NOMO-1 (cell line): ENCODE measurements at regions not wholly inside any gene's neighbourhood (a gene's known extent, or its start where the extent isn't known, plus 50 kb on each side); places are given as distances from the start of the nearest gene placed in this dataset.

Source experiments
- DNase-seq, 2 experiments: peaks; one replicate each; lab custom pipeline; 2025; ENCODE audit not compliant: unreplicated experiment in 2 of 2; lab: John Stamatoyannopoulos, UW

DNA sequence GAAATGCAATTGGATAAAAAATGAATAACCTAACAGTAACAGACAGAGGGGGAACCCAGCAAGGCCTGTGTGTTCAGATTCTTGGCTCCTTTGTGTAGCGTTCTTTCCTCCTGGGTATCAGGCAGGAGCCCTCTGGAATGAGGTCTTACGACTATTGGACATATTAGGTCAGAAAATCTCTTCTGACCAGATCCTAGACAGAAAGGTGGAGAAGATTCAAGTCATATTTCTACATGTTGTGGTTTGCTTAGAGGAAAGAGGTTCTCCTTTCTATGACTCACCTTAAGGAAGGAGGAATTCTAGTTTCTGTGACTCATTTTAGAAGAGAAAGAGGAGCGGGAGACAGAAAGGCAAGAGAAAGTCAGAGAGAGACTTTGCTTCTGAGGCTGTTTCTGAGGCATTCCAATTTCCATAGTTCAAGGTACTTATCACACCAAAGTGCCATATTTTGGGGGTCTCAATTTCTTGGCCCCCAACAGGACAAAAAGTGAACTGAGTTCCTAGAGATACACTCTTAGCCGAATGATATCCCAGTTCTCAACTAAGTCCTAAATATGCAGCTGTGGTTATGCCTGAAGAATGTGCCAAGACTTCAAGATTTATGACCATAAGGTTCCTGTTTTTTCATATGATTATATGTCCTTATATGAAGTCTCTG is 618.6 kb downstream of the ZEB2 start:
- DNase-seq: peak; percentile 45 to 78

DNA sequence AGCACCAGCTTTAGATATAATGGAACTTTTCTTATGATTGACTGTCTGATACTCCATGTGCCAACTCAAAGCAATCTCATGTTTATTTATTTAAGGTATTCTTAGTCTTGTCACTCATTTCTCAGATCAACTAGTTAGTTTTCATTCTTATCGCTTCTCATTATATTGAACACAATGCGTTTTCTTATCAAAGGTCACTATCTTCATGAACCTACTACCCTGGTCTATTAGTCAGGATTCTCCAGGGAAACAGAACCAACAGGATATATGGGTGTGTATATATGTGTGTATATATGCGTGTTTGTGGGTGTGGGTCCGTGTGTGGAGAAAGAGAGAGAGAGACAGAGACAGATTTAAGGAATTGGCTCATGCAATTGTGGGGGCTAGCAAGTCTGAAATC is 619.9 kb downstream of the ZEB2 start:
- no peak for DNase-seq

DNA sequence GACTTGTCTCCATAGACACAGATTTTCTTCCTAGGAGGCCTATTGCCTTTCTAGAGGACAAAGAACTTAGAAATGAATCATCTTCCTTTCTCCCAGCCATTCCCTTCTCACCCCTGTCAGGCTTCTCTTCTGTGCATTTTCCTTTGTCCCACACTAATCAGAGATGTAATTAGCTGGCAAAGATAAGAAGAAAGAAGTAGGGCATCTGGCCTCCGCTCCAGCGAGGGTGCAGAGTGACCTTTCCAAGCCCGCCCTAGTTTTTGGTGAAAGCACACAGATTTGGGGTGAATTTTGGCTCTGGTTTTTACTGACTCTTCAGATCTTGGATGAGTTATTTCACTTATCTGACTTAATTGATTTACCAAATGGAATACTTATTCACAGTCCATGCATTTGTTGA is 626.5 kb downstream of the ZEB2 start:
- DNase-seq: no peak

DNA sequence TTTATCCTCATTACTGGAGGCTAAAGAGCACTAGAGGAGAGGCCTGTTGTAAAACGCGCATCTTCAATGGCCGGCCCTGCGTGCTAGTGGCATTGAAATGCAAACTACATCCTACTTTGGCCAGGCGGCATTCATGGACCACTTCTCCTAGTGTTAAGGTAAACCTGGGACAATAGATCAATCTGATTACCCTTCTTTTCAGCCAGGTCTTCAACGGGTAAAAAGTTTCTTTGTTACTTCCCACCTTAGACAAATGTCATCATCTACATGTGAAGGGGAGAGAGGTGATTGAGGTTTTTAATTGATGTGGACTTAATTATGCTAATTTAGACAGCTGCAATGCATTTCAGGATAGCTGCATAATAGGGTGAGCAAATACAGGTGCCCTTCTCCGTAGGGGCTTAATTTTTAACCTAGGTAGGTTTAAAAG is 628.0 kb downstream of the ZEB2 start:
- no peak for DNase-seq

DNA sequence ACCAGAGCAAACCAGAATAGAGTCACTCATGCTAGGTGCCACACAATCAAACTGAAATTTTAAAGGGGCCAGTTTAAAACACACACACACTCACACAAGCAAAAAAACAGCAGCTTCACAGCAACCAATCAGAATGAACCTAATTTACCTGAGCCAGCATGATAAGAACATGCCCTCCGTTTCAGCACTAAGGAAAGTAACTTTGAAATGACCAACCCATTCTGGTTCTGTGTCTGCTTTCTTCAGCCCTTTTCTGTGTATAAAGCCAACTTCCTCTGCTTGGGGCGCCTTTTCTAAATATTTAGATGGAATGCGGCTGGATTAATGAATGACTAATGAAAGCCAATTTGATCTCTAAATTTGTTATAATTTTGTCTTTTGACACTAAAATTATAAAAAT is 629.1 kb downstream of the ZEB2 start:
- DNase-seq: no peak

DNA sequence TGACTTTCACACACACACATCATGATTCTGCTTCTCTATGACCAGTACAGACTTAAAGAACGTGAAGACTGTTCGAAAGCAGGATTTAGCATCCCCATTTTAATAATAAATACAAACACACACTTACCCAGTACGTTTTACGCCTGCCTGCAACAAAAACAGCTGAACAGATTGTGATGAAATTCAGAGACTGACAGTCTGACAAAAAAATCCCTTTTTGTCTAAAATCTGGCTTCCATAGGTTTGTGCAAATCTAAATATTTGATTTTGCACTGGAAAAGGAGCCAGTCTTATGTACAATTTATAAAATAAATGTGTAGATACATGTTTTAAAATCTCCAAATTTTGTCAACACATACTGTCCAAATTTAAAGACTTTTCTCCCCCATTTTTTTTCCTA is 630.7 kb downstream of the ZEB2 start:
- no peak for DNase-seq

DNA sequence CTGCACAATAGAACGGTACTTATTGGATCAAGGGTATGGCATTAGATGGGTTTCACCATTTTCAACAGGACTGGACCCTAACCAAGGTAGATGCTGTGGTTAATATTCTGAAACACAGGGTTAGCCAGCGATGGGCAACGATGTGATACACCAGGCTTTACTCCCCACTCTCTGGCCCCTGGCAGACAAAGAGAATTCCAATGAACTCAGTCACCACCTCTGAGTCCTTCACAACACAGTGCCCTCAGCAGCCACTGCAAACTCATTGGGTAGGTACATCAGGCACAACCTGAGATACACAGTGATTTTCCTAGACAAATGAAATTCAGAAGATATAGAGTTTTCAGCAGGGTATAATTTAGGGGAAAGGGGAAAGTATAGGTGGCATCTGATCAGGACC is 634.5 kb downstream of the ZEB2 start:
- no peak for DNase-seq

DNA sequence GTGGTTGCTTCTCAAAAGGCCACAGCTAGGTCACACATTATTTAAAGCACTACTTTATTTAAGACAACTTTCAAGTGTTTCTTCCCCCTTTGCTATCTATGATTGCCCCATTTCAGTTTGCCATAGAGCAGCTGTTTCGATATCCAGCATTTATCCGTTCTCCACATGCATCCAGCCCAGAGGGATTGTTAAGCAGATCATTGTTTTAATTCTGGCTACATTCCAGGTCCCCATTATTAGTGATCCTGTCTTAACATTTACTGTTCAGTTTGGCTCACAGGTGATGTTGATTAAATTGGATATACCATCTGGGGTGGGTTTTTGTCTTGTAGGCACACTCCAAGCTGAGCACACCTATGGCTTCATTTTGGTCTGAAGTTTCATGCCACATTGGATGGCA is 638.7 kb downstream of the ZEB2 start:
- DNase-seq: no peak

DNA sequence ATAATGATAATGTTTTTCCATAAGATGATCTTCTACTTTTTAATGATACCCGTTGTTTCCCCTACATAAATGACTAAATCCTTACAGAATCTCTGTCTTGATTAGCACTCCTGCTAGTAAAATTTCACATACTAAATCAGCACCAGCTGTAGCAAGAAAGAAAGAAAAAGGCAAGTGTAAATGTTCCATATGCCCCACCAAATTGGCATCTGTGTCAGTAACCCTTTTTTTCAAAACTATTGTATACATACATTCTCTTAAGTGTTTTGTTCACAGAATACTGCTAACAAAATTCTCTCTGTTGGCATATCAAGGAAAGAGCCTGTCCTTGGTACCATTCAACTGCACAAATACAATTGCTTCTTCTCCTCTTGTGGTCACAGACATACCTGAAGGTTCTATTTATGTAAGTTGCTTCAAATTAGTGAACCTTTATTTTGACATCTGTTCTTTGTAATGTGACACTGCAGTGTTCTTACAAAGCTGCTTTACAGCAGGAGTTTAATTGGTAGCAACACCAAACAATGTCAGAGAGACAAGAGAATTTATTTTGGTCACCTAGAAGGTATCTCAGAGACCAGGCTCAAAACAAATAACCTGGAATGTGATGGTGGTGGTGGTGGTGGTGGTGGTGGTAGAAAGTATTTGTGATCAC is 641.9 kb downstream of the ZEB2 start:
- no peak for DNase-seq

DNA sequence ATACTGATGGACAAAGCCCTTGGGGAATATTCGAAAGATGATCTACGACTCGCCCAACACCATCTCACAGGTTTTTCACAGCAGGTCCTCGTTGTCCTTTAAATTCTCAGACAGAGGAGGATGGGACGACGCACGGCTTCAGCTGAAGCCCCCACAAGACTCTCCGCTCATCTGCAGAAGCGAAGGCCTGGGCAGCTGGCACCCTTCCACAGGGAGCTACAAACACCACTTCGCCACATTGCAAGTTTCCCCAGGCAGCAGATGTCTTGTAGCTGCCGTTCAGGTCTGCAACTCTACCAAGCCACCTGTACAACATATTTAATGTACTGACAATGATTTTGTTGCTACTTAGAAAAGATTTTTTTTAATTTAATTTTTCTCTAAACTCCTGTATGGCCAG is 642.9 kb downstream of the ZEB2 start:
- no peak for DNase-seq

DNA sequence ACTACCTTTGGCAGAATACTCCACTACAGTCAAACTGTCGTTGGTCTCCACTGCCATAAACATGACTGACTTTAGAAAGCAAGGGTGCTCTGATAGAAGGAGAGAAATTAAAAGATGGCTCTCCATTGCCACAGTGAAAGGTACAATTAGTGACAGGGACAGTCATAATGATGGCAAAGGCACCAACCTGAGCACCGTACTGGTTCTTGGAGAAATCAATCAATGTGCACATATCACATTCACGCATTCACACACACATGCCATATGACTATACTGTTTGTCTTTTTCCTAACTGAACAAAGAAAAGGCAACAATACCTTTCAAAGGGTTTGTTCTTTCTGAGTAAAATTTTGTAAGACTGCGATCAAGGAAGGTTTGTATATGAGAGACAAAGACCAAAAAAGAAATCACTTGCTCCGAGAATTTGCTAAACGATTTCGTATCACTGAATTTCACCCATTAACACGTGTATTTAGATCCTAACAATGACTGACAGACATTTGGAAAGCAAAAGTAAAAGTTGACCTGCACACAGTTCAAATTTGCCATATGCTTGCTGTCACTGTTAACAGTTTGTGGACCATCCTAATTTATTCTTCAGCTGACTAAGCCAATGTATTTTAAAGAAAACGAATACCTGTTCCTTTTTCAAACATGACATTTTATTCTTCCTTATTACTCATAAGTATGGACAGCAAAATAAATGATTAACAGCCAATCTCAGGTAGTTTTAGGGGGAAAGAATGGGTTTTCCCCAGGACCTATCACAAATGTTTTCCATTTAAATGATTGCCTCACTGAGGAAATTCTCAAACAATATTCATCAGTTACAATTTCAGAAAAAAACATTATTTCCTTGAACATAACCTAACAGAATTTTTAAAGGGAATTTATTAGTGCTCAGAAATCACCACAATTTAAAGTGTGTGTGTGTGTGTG is 644.4 kb downstream of the ZEB2 start:
- no peak for DNase-seq

DNA sequence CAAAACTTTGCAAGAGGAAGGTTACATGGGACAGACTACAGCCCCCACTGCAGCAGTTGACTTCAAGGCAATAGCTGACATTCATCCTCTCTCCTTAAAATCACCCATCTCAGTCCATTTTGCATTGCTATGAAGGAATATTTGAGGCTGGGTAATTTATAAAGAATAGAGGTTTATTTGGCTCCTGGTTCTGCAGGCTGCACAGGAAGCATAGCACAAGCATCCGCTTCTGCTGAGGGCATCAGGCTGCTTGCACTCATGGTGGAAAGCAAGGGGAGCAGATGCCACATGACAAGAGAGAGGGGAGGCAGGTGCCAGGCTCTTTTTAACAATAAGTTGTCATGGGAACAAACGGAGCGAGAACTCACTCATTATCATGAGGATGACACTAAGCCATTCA is 646.0 kb downstream of the ZEB2 start:
- no peak for DNase-seq

DNA sequence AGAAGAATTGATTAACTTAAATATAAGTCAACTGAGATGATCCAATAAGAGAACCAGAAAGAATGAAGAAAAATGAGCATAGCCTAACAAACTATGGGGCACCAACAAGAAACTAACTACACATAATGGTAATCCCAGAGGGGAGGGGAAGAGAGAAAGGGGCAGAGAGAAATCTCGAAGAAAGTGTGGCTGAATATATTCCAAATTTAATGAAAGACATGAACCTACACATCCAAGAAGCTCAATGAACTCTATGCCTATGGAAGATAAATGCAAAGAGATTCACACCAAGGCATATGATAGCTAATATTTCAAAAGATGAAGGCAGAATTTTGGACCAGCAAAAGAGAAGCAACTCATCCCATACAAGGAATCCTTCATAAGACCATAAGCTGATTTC is 649.2 kb downstream of the ZEB2 start:
- DNase-seq: no peak

DNA sequence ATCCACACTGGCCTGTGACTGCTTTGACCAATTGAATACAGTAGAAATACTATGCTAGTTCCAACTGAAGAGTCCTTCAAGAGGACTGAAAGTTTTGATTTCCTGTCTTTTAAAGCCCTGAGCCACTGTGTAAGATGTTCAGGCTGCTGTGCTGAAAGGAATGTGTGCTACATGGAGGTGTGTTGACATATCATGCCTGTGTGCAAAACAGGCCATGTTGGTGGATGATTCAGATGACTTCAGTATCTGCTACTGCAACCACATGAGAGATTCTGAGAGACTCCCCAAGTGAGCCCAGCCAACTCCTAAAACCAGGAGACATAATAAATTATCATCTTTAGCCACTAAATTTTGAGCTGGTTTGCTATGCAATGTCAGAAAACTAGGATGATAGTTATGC is 662.9 kb downstream of the ZEB2 start:
- DNase-seq: no peak

DNA sequence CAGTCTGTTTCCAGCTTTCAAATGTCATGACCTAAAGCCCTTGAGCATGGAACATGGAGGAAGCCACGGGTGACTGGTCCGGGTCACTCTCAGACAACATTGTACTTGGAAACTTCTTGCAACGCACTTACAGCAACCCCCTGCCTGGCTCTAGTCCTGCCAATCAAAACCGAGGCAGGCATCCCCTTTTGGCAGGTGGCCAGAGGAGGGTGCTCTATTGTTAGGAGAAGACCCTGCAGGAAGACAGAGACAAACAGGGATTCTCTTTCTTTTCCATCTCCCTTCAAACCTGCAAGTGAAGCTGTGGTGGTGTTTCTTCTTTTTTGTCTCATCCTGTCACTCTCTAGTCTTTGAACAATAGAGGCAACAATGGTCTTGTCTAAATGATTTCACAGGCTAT is 667.2 kb downstream of the ZEB2 start:
- no peak for DNase-seq

DNA sequence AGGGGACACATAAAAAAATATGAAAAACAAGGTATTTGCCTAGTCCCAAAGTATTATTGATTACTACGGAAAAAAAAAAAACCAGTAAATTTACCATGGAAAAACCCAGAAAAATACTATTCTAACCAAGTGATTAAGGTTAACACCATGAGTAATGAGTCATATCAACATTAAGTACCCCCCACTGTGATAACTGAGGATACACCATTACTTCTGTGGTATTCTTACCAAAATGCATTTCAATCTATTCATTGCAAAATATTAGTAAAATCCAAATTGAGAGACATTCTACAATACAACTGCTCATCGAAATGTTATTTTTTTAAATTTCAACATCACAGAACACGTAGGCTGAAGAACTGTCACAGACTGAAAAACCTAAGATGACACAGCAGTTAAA is 669.8 kb downstream of the ZEB2 start:
- no peak for DNase-seq

DNA sequence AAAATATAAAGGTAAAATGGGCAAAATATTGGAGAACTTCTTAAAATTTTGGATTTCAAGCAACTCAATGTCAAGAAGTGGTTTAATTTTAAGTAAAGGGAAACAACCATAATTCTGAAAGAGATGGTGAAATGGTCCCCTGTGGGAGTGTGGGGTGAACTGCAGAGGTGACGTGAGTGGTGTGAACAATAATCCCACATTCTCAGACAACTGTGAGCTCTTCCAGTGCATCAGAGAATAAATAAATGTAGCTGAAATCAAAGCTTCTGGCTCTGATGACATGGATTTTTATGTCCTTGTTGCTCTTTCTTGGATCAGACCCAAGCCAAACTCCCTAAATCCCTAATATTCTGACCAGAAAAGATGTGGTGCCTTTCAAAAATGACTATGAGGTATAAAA is 672.7 kb downstream of the ZEB2 start:
- DNase-seq: no peak

DNA sequence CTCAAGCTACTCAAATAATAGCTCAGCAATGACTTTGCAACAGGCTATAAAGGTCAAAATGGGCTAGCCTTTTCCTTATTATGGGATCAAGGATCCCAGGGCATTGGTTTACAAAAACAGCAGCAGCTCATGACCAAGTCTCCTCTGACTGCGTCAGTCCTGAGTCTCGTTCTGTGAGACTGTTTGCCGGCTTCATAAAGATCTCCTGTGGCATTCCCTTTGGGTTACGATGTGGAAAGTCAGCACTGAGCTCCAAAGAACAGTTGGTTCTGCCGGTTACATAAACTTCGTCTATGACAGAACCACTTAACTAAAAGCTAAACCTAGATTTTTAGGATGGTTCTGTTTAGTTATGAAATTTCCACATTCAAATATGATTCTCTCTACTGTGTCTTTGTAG is 674.9 kb downstream of the ZEB2 start:
- no peak for DNase-seq

DNA sequence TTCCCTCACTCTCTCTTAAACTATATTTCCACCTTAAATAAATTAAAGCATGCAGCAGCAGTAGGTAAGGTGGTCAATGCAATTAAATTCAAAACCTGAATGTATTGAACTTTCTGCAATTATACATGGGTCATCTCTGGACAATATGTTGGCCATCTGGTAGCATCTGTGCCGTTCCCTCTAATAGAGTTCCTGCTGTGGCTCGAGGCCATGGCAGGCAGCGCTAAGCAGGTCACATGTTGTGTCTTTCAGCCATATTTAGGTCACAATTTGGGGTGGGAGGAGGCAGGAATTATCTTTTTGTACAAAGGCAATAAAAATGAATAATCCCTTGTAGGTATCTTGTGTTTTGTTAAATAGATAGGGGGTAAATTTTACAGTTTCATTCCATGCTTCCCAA is 676.2 kb downstream of the ZEB2 start:
- DNase-seq: no peak

DNA sequence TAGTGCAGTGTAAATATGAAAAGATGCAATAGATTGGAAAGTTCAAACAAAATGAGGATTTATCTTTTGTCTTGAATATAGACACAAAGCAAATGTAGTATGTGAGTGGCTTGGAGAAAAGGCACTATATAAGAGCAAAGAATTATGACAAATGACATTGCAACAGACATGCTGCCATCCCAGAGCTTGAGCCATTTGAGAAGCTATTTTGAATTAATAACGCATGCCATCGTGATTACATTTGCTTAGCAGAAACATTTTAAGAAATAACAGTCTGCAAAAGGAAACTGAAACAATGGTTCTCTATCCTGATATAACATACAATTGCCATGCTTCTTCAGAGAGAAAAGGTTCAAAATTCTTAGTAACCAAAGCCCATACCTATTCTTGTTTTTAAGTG is 677.1 kb downstream of the ZEB2 start:
- DNase-seq: no peak

DNA sequence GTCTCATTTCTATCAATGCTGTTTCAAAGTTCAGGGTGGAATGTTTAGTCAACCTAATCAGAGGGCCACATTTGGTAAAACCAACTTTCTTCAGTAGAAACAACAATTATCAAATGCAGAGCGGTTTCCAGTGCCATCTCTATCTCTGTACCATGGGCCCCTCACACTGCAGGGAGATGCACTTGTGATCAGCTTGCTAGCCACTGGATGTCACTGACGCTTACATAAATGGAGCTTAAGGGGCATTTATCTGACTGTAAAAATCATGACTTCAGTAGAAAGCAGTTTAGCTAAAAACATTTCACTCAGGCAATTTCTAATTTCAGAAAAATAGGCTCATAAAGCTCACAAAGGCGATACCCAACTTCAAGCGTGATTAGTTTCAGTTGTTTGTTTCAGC is 678.0 kb downstream of the ZEB2 start:
- DNase-seq: no peak

DNA sequence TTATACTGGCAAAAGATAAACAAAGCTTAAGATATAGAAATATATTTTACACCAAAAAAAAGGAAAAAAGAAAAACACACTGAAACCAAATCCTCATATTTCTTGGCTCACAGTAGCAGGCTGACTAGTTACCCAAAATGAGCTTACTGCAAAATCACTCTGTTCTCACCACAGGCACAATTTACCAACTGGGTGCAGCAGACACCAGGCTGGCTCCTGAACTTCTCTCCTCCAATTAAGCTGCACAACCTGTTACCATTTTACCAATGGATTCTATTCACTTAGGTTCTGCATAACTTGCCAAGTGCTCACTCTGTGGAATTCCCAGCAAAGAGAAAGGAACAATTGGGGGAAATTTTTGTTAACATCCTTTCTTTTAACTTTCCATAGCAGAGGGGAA is 679.3 kb downstream of the ZEB2 start:
- no peak for DNase-seq
